ENCODE measurements at regions not wholly inside any gene's neighbourhood (a gene's known extent, or its start where the extent isn't known, plus 50 kb on each side); places are given as distances from the start of the nearest gene placed in this dataset.
"Not testable (repeated sequence)": the region's sequence is repeated elsewhere in the genome, so short reads cannot be mapped to it uniquely, and the experiment has no call there.

DNA sequence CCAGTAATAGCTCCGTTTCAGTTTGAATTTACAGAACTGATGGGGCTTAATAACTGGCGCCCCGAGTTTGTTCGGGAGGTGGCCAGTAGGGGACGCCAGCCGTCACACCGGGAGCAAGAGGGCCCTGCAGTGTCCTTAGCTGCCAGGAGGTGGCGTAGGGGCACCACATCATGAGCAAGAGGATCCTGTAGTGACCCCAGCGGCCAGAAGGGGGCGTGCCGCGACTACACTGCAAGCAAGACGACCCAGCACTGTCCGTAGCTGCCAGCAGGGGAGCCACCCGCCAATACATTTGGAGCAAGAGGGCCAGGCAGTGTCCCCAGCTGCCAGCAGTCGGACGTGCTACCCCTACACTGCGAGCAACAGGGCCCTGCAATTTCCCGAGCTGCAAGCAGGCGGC, 663.7 kb upstream of the B3GAT1 start:
- ATAC-seq, result no peak

GRCh38 chr11:135074397-135074998, 662.5 kb upstream of the B3GAT1 start:
- no peak for ATAC-seq

- no peak for ATAC-seq
These were observed 661.8 kb upstream of the B3GAT1 start for GRCh38 chr11:135073870-135074269.

- ATAC-seq, result no peak
These were observed 661.3 kb upstream of the B3GAT1 start for GRCh38 chr11:135073381-135073780.

GRCh38 chr11:135069890-135070289, 657.8 kb upstream of the B3GAT1 start:
- no peak for ATAC-seq

GRCh38 chr11:135069063-135069462, 657.0 kb upstream of the B3GAT1 start:
- no peak for ATAC-seq

- ATAC-seq, result no peak
These were observed 651.0 kb upstream of the B3GAT1 start for GRCh38 chr11:135062994-135063393.

DNA sequence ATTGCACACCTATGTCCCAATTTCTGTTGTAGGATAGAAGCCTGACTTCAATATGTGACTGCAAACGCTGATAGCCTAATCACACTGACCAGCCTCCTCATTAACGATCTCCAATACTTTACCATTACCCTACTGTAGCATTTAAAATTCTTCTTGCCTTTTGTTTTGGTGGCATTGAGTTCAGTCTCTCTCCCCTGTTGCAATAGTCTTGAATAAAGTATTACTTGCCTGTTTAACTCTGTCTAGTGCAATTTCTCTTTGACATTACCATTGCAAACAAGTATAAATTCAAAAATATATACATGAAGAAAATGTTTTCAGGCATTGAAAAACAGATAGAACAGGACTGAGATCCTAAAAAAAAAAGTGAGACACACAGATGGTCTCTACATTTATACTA, 649.1 kb upstream of the B3GAT1 start:
- no peak for ATAC-seq

DNA sequence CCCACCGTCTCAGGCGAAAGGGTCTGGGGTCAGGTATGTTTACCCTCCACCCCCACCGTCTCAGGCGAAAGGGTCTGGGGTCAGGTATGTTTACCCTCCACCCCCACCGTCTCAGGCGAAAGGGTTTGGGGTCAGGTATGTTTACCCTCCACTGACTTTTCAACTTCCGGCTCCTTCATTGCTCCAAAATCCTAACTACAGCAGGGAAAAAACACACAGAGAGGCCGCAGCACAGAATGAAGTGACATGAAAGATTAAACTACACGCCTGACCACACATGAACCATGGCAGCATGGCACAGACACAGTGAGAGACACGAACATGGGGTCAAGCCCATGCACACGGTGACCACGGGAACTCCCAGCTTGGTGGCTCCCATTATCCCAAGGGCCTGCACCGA, 634.9 kb upstream of the B3GAT1 start:
- no peak for ATAC-seq

GRCh38 chr11:135046556-135046955, 634.5 kb upstream of the B3GAT1 start:
- no peak for ATAC-seq

- ATAC-seq, result no peak
These were observed 631.4 kb upstream of the B3GAT1 start for GRCh38 chr11:135043434-135043833.

GRCh38 chr11:135037828-135038227, 625.8 kb upstream of the B3GAT1 start:
- no peak for ATAC-seq

DNA sequence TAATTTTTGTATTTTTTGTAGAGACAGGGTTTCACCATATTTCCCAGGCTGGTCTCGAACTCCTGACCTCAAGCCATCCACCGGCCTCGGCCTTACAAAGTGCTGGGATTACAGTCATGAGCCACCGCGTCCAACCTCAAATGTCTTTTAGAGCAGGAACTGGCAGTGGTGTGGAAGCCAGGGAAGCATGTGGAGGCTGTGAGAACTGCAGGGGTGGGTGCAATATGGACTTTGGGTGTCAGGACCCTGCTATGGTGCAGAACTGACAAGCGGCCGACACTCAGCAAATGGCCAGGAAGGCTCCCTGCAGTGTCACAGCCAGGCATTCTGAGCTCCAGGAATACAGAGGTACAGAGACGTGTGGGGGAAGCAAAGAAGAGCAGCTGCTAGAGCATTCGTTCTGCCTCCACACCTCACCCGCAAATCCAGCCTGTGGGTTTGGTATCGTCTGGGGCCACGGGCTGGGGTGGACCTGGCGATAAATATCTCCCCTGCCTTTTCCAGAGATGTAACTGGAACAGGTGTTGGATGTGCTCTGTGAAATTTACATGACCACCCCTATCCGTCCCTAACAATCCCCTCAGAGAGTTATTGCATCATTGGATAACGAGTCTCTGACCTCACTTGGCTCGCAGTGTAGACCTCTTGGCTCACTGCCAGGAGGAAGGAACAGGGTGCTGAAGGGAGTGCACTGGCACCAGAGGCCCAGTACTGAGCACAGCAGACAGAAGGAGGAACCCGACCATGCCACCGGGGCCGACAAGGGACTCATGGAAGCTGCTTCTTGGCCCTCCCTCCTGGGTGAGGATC, 624.7 kb upstream of the B3GAT1 start:
- no peak for ATAC-seq

GRCh38 chr11:135035282-135035681, 623.2 kb upstream of the B3GAT1 start:
- no peak for ATAC-seq

DNA sequence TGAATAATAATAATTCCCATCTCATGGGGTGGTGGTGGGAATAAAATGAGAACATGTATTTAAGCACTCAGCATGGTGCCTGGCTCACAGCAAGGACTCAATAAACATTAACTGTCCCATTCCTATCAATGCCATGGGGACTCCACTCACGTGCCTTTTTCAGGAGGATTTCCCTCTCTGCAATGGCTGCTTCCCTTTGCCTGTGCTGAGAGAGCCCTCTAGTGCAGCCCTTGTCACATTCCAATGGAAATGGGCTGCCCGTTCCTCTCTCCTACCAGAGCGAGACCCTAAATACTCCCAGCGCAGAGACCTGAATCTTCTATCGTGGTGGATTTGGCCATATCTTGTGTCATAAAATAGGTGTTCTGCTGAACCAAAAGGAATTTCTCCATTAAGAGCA, 621.5 kb upstream of the B3GAT1 start:
- no peak for ATAC-seq

DNA sequence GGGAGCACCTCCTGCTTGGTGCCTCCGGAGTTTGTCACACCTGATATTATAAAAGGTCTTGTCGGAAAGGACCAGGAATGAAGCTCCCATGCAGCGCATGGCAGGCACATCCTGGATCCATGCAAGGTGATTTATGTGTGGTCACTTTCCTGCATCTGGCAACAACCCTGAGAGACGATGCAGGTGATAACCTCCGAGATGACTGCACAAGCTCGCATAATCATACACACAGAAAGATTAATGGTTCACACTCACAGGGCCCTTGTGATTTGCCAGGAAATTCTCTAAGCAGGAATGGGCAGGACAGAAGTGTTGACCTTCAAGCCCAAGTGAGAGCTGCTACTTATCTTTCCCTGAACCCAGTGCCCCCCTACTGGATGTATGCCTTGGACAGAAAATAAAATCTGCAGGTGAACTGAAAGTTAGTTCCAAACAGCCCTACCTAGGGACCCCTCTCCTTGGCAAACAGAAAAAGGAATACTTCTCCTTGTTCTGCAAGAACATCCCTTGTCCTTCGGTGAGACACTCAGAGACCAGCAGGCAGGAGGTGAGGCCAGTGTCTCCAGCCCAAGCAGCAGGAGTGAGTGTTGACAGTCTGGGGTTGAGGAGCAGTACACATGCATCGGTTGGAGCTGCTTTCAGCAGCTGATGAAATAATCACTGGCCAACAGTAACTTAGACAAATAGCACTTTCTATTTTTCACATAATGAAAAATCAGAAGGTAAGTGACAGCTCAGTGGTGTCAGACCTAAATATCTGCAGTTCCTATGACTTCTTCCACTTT, 619.4 kb upstream of the B3GAT1 start:
- ATAC-seq, result no peak

GRCh38 chr11:135027461-135027860, 615.4 kb upstream of the B3GAT1 start:
- ATAC-seq, result no peak

GRCh38 chr11:135023499-135023898, 611.5 kb upstream of the B3GAT1 start:
- ATAC-seq, result no peak

GRCh38 chr11:135022454-135022853, 610.4 kb upstream of the B3GAT1 start:
- no peak for ATAC-seq

DNA sequence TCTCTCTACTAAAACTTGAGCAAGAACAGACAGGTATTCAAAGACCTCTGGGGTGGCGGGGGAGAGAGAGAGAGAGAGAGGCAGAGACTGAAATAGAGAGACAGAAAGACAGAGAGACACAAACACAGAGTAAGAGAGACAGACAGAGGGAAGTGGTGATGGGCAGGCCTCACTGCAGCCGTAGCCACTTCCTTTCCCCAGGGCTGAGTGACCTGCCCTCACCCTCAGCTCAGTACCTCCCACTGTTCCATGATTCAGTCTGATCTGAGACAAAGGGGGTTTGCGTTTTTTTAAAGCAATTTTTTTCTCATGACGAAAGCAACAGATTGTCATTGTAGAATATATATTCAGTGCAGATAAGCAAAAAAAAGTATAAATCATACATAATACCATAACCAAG, 607.9 kb upstream of the B3GAT1 start:
- no peak for ATAC-seq

- no peak for ATAC-seq
These were observed 607.4 kb upstream of the B3GAT1 start for GRCh38 chr11:135019343-135019871.

DNA sequence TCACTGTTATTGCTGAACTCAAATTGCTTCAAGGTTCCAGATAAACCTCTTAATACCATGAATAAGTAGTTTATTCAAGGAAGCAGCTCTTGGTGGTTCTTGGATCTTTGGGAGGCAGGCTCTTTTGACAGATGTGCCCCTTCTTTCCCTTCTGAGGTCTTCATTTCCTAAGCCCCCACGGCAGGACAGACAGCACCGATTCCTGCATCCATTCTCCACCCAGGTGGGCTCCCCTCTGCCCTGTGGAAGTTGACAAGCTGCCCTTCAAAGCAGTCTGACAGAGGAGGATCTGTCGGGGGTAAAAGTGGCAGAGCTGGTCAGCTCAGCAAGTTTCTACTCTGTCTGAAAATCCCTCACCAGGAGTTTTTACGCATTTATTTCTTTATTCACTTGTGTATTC, 605.3 kb upstream of the B3GAT1 start:
- no peak for ATAC-seq

- no peak for ATAC-seq
These were observed 603.9 kb upstream of the B3GAT1 start for GRCh38 chr11:135015966-135016365.

DNA sequence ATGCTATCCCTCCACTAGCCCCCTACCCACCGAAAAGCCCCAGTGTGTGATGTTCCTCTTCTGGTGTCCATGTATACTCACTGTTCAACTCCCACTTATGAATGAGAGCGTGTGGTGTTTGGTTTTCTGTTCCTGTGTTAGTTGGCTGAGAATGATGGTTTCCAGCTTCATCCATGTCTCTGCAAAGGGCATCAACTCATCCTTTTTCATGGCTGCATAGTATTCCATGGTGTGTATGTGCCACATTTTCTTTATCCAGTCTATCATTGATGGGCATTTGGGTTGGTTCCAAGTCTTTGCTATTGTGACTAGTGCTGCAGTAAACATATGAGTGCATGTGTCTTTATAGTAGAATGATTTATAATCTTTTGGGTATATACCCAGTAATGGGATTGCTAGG, 599.3 kb upstream of the B3GAT1 start:
- not testable (repeated sequence) for ATAC-seq

Measured in activated CD4-positive, CD25-positive, alpha-beta regulatory T cell treated with anti-CD3 and anti-CD28 coated beads, Interleukin-2, amount 50 U/mL, for 24 hours (primary cell).